K562 (cell line): ENCODE measurements at regions not wholly inside any gene's neighbourhood (a gene's known extent, or its start where the extent isn't known, plus 50 kb on each side); places are given as distances from the start of the nearest gene placed in this dataset.

Source experiments
- ATAC-seq: fragments of 200-7000 bp; cut with Tn5 transposase; 3 replicates; pipeline ENCODE4 v1.9.1; 2020; ENCODE audit warnings: moderate library complexity
- BruUV-seq: library from RNA; stranded (reverse); fragments of 400-500 nt; replicated peaks from 2 replicates; lab custom pipeline; 2021; lab: Mats Ljungman, UMichigan
- CTCF ChIA-PET: fragments of 300-600 bp; formaldehyde crosslinking; extraction: SDS; loops from one replicate; lab custom pipeline; 2021; ENCODE audit warnings: low intra/inter-chr PET ratio; lab: Yijun Ruan, JAX
- POLR2A ChIA-PET: fragments of 300-600, 350-650 bp; sonication (Branson Sonifier 250); formaldehyde crosslinking; extraction: SDS; loops from one replicate; lab custom pipeline; 2021; ENCODE audit warnings: antibody characterized with exemption, inconsistent platforms; lab: Yijun Ruan, JAX
- DNase-seq, 4 experiments: peaks; one replicate each; pipeline versions ENCODE4 v3.0.0 to v3.0.0-alpha.2; 2011 to 2018; ENCODE audit warnings: low spot score in 3 of 4, mixed read lengths in 3 of 4; ENCODE audit errors: extremely low read depth in 1 of 4
- FAIRE-seq: peaks from 2 replicates; lab custom pipeline; 2011; peaks lifted over from hg19 to GRCh38; lab: Jason Lieb, UNC
- H2AFZ ChIP-seq: 2 replicates; pipeline ENCODE4 v1.6.0; 2011; ENCODE audit warnings: low read depth, low read length, control low read depth, inconsistent platforms
- H3K27ac ChIP-seq: fragments of 200-600 bp; 3 replicates; pipeline ENCODE4 v1.8.0; 2011; ENCODE audit warnings: low read depth, mild to moderate bottlenecking, control low read depth, inconsistent platforms, low read length, moderate library complexity, mixed read lengths; ENCODE audit errors: extremely low read depth
- H3K27me3 ChIP-seq, 2 experiments: fragments of 300-600 bp in 1 of 2; 2 replicates in 1 of 2; 3 replicates in 1 of 2; pipeline versions ENCODE4 v1.6.0 to v1.8.0; 2011; ENCODE audit warnings: inconsistent platforms in 2 of 2, low read length in 2 of 2, mild to moderate bottlenecking in 1 of 2, mixed read lengths in 1 of 2, moderate library complexity in 1 of 2; ENCODE audit not compliant: control insufficient read depth in 2 of 2, insufficient read depth in 2 of 2
- H3K36me3 ChIP-seq: fragments of 300-600 bp; 3 replicates; pipeline ENCODE4 v1.8.0; 2011; ENCODE audit warnings: mild to moderate bottlenecking, low read length, inconsistent platforms; ENCODE audit not compliant: control insufficient read depth, insufficient read depth
- H3K4me1 ChIP-seq, 2 experiments: fragments of 200-600 bp in 1 of 2; replicated peaks in 1 of 2; 2 replicates in 1 of 2; 3 replicates in 1 of 2; pipeline versions ENCODE4 v1.5.1 to v1.8.0; 2011; ENCODE audit warnings: inconsistent platforms in 2 of 2, low read length in 2 of 2, mild to moderate bottlenecking in 1 of 2, mixed read lengths in 1 of 2, moderate library complexity in 1 of 2; ENCODE audit not compliant: control insufficient read depth in 2 of 2, insufficient read depth in 2 of 2
- H3K4me2 ChIP-seq: 2 replicates; pipeline ENCODE4 v1.6.1; 2011; ENCODE audit warnings: low read length, control low read depth, inconsistent platforms, mixed read lengths; ENCODE audit not compliant: insufficient read depth
- H3K4me3 ChIP-seq: fragments of 200-600 bp; sonication (generic), shearing (Covaris generic); 2 replicates; pipeline ENCODE4 v1.5.1; 2016; ENCODE audit warnings: control low read depth, inconsistent platforms
- H3K79me2 ChIP-seq: fragments of 200-600 bp; 3 replicates; pipeline ENCODE4 v1.8.0; 2011; ENCODE audit warnings: low read length, inconsistent platforms; ENCODE audit not compliant: control insufficient read depth, insufficient read depth
- H3K9ac ChIP-seq, 2 experiments: 2 replicates each; pipeline versions ENCODE4 v1.6.0 to v1.6.1; 2011; ENCODE audit warnings: low read depth in 2 of 2, low read length in 2 of 2, control low read depth in 1 of 2, inconsistent platforms in 1 of 2, mild to moderate bottlenecking in 1 of 2, mixed read lengths in 1 of 2; ENCODE audit not compliant: insufficient read depth in 1 of 2
- H3K9me1 ChIP-seq: one replicate; pipeline ENCODE4 v1.6.0; 2011; ENCODE audit warnings: inconsistent platforms, mild to moderate bottlenecking, low read length, moderate library complexity; ENCODE audit not compliant: control insufficient read depth, insufficient read depth
- H3K9me3 ChIP-seq: replicated peaks from 2 replicates; pipeline ENCODE4 v1.5.1; 2011; ENCODE audit warnings: low read depth, low read length, inconsistent platforms; ENCODE audit not compliant: control insufficient read depth, insufficient read depth
- H4K20me1 ChIP-seq: replicated peaks from 2 replicates; pipeline ENCODE4 v1.6.1; 2011; ENCODE audit warnings: low read length, inconsistent platforms, mixed read lengths; ENCODE audit not compliant: control insufficient read depth, insufficient read depth
- ARHGAP35 ChIP-seq: fragments of 450-650 bp; IDR thresholded peaks from 2 replicates; pipeline ENCODE4 v1.6.1; 2018; ENCODE audit not compliant: partially characterized antibody
- BCL6 ChIP-seq: fragments of 250-450 bp; sonication (Bioruptor Pico); IDR thresholded peaks from 2 replicates; pipeline ENCODE4 v1.4.0; 2020
- EZH2 ChIP-seq: IDR thresholded peaks from 2 replicates; pipeline ENCODE4 v1.6.1; 2012; ENCODE audit warnings: low read depth, mild to moderate bottlenecking, inconsistent platforms, low read length, borderline replicate concordance
- NCOA2 ChIP-seq, 2 experiments: fragments of 450-650 bp; IDR thresholded peaks; 2 replicates each; pipeline ENCODE4 v1.6.1; 2018; ENCODE audit warnings: mild to moderate bottlenecking in 2 of 2, moderate library complexity in 1 of 2; ENCODE audit not compliant: partially characterized antibody in 2 of 2
- SIN3B ChIP-seq: fragments of 450-650 bp; IDR thresholded peaks from 2 replicates; pipeline ENCODE4 v1.6.1; 2017; ENCODE audit warnings: low read depth, mild to moderate bottlenecking, moderate library complexity
- SREBF1 ChIP-seq: fragments of 150-350 bp; IDR thresholded peaks from 2 replicates; pipeline ENCODE4 v1.6.1; 2014; ENCODE audit warnings: antibody characterized with exemption, low read depth, low read length, borderline replicate concordance
- WHSC1 ChIP-seq: IDR thresholded peaks from one replicate; pipeline ENCODE4 v1.6.1; 2012; ENCODE audit warnings: low read length, control low read depth, inconsistent platforms
- XRCC4 ChIP-seq: IDR thresholded peaks from one replicate; pipeline ENCODE4 v1.6.1; 2011; ENCODE audit not compliant: insufficient read depth, insufficient read length; ENCODE audit errors: extremely low read depth
- ZFX ChIP-seq: sonication (generic); formaldehyde crosslinking; IDR thresholded peaks from 2 replicates; pipeline ENCODE4 v1.8.0; 2022; ENCODE audit warnings: mild to moderate bottlenecking, missing genetic modification reagents, moderate library complexity
- ZNF316 ChIP-seq: fragments of 450-650 bp; IDR thresholded peaks from 2 replicates; pipeline ENCODE4 v1.6.1; 2016
- WGBS: fragments of 100-300 bp; shearing (Covaris generic); methylation state at CpG from one replicate; pipeline ENCODE4 v1.1.6; 2016; ENCODE audit warnings: low coverage, mixed read lengths; ENCODE audit not compliant: insufficient coverage; ENCODE audit errors: missing lambda C conversion rate; 5-methylcytosine and 5-hydroxymethylcytosine counted together
- in situ Hi-C: fragments of 300-500 bp; cut with MboI; formaldehyde crosslinking; loops from 4 replicates; pipeline ENCODE4 v1.15.0; 2018; ENCODE audit warnings: inconsistent platforms, mixed read lengths
- intact Hi-C: fragments of 100-400 bp; cut with micrococcal nuclease; formaldehyde crosslinking; loops from 2 replicates; pipeline ENCODE4 v1.14.2; 2022
- TF ChIP-seq, protein P1 (sequence below): fragments of 250-450 bp; sonication (Bioruptor Pico); IDR thresholded peaks from 2 replicates; pipeline ENCODE4 v1.5.0; 2022; ENCODE audit warnings: mild to moderate bottlenecking
- TF ChIP-seq, protein P2 (sequence below), 2 experiments: fragments of 450-650 bp; IDR thresholded peaks; 2 replicates each; pipeline ENCODE4 v1.6.1; 2016
- TF ChIP-seq, protein P3 (sequence below): fragments of 450-650 bp; formaldehyde crosslinking; IDR thresholded peaks from 2 replicates; pipeline ENCODE4 v1.4.0; 2020; ENCODE audit warnings: mild to moderate bottlenecking, moderate library complexity

DNA sequence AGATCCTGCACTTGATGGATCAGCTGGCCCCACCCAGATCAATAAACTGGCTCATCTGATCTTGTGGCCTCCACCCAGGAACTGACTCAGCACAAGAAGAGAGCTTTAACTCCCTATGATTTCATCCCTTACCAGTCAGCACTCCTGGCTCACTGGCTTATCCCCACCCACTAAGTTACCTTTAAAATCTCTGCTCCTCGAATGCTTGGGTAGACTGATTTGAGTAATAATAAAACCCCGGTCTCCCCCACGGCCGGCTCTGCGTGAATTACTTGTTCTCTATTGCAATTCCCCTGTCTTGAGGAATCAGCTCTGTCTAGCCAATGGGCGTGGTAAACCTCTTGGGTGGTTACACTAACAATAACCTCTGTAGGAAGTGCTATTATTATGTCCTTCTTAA is 83.7 kb downstream of the MBL2 start (continued):
- TF ChIP-seq XRCC4 = no peak
- TF ChIP-seq, protein P1, sequence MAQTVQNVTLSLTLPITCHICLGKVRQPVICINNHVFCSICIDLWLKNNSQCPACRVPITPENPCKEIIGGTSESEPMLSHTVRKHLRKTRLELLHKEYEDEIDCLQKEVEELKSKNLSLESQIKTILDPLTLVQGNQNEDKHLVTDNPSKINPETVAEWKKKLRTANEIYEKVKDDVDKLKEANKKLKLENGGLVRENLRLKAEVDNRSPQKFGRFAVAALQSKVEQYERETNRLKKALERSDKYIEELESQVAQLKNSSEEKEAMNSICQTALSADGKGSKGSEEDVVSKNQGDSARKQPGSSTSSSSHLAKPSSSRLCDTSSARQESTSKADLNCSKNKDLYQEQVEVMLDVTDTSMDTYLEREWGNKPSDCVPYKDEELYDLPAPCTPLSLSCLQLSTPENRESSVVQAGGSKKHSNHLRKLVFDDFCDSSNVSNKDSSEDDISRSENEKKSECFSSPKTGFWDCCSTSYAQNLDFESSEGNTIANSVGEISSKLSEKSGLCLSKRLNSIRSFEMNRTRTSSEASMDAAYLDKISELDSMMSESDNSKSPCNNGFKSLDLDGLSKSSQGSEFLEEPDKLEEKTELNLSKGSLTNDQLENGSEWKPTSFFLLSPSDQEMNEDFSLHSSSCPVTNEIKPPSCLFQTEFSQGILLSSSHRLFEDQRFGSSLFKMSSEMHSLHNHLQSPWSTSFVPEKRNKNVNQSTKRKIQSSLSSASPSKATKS (CRISPR knock-in tag) = no peak
- no peak for TF ChIP-seq ARHGAP35

DNA sequence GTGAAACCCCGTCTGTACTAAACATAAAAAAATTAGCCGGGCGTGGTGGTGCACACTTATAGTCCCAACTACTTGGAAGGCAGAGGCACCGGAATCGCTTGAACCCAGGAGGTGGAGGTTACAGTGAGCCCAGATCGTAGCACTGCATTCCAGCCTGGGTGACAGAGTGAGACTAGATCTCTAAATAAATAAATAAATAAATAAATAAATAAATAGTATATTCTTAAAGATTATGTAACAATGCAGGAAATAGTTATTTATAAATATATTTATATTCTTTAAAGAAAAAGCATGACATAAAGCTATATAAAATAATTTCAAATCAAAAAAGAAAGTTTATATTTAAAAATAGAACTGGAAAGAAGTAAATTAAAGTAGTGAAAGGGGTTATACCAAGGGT is 76.4 kb downstream of the MBL2 start:
- ChIA-PET POLR2A (no interaction called here), CTCF (no interaction called here)
- Histone ChIP-seq H4K20me1 (no peaks in the 10 kb centered on the region), H3K9me1 (no peaks in the 10 kb centered on the region), H3K4me1 (no peaks in the 10 kb centered on the region), H3K9me3 (peaks cover 3% of the 10 kb centered on the region; the same call in 1 of the 2 replicates), H3K27me3 (no peaks in the 10 kb centered on the region), H3K79me2 (no peaks in the 10 kb centered on the region), H2AFZ (no peak overlapping the region), H3K4me3 (no peak overlapping the region), H3K27ac (no peak overlapping the region), H3K36me3 (no peaks in the 10 kb centered on the region), H3K4me2 (no peak overlapping the region), H3K9ac (no peak overlapping the region)
- in situ Hi-C loops = no loop called here
- DNase-seq (no peak), ATAC-seq (no peak), FAIRE-seq (no peak)
- intact Hi-C loops = no loop called here
- WGBS = 0% methylated on average over 6 of the region's 6 CpGs
- no TSS peak for BruUV-seq
- TF ChIP-seq BCL6 (CRISPR knock-in tag) = no peak
- TF ChIP-seq SIN3B = no peak
- TF ChIP-seq NCOA2 (IDR thresholded peaks at IDR 0.05; ENCODE audit: partially characterized antibody in 2 of 2) = no peak
- TF ChIP-seq ZNF316 = no peak
- TF ChIP-seq, protein P2, sequence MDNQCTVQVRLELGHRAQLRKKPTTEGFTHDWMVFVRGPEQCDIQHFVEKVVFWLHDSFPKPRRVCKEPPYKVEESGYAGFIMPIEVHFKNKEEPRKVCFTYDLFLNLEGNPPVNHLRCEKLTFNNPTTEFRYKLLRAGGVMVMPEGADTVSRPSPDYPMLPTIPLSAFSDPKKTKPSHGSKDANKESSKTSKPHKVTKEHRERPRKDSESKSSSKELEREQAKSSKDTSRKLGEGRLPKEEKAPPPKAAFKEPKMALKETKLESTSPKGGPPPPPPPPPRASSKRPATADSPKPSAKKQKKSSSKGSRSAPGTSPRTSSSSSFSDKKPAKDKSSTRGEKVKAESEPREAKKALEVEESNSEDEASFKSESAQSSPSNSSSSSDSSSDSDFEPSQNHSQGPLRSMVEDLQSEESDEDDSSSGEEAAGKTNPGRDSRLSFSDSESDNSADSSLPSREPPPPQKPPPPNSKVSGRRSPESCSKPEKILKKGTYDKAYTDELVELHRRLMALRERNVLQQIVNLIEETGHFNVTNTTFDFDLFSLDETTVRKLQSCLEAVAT (IDR thresholded peaks at IDR 0.05) = no peak
- TF ChIP-seq SREBF1 = no peak
- TF ChIP-seq, protein P3, sequence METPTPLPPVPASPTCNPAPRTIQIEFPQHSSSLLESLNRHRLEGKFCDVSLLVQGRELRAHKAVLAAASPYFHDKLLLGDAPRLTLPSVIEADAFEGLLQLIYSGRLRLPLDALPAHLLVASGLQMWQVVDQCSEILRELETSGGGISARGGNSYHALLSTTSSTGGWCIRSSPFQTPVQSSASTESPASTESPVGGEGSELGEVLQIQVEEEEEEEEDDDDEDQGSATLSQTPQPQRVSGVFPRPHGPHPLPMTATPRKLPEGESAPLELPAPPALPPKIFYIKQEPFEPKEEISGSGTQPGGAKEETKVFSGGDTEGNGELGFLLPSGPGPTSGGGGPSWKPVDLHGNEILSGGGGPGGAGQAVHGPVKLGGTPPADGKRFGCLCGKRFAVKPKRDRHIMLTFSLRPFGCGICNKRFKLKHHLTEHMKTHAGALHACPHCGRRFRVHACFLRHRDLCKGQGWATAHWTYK (CRISPR knock-in tag) = no peak
- no peak for TF ChIP-seq WHSC1
- TF ChIP-seq EZH2 = no peak
- TF ChIP-seq ZFX (CRISPR knock-in tag) = no peak
